ENCODE measurements at regions not wholly inside any gene's neighbourhood (a gene's known extent, or its start where the extent isn't known, plus 50 kb on each side); places are given as distances from the start of the nearest gene placed in this dataset.

GRCh38 chr12:125310461-125310860 is 245.2 kb downstream of the AACS start:
- no peak overlapping the region for H3K27ac ChIP-seq
- TF ChIP-seq, protein P1, sequence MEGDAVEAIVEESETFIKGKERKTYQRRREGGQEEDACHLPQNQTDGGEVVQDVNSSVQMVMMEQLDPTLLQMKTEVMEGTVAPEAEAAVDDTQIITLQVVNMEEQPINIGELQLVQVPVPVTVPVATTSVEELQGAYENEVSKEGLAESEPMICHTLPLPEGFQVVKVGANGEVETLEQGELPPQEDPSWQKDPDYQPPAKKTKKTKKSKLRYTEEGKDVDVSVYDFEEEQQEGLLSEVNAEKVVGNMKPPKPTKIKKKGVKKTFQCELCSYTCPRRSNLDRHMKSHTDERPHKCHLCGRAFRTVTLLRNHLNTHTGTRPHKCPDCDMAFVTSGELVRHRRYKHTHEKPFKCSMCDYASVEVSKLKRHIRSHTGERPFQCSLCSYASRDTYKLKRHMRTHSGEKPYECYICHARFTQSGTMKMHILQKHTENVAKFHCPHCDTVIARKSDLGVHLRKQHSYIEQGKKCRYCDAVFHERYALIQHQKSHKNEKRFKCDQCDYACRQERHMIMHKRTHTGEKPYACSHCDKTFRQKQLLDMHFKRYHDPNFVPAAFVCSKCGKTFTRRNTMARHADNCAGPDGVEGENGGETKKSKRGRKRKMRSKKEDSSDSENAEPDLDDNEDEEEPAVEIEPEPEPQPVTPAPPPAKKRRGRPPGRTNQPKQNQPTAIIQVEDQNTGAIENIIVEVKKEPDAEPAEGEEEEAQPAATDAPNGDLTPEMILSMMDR (conservative IDR thresholded peaks at IDR 0.05), result no peak
- TF ChIP-seq ZFX (IDR thresholded peaks at IDR 0.05), result no peak

- no peak overlapping the region for H3K27ac ChIP-seq
- TF ChIP-seq ZFX (IDR thresholded peaks at IDR 0.05), result no peak
- TF ChIP-seq, protein P1 (conservative IDR thresholded peaks at IDR 0.05), result no peak
These were observed 245.8 kb downstream of the AACS start for GRCh38 chr12:125311050-125311449.

GRCh38 chr12:125312471-125312870 is 247.2 kb downstream of the AACS start:
- no peak overlapping the region for H3K27ac ChIP-seq
- TF ChIP-seq, protein P1 (conservative IDR thresholded peaks at IDR 0.05), result no peak
- no peak for TF ChIP-seq ZFX (IDR thresholded peaks at IDR 0.05)

DNA sequence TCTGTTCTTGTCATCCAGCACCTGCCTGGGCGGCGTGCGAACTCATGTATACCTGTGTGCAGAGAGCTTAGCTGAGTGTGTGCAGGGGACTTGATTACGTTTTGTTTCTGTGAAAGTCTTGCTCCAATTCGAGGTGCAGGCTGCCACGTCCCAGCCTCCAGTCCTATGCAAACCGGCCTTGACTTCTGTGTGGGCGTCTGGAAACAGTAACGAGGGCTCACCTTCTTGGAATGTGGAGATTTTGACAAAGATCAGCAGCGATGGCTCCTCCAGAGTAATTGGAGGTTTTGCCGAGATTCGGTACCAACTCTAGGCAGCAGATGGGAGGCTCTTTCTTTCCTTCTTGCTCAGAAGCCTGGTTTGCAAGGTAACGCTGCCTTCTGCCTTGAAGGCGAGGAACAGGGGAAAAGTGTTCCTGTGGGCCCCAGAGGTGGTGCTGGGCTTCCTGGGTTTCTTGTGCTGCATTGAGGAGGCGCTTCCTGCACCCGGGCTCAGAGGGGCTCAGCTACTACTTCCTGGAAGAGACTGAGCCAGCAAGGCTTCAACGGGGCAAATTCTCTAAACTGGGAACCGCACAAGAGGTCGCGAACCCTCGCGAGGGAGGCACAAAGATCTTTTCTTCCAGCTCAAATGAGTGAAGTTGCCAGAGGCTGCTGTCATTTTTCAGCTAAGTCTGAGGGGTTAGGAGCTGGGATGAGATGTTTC is 249.0 kb downstream of the AACS start:
- no peak overlapping the region for H3K27ac ChIP-seq
- TF ChIP-seq, protein P1 (conservative IDR thresholded peaks at IDR 0.05), result no peak
- TF ChIP-seq ZFX (IDR thresholded peaks at IDR 0.05), result no peak

DNA sequence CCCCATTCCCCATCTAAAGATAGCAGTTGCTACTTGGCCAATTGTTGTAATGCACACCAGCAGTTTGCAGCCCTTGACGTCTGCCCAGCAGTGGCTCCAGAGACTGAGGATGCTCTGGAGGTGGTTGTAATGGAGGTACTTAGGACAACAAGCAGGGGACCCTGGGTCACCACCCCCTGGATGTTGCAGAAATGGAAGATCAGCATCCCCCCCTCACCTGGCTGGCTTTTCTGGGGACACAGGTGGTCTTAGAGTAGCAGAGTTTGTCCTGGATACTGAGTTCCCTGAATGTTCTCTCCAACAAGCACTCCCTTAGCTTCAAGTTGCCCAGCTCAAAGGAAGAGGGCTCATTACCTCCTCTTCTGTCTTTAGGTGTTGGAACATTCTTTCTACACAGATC is 250.5 kb downstream of the AACS start:
- TF ChIP-seq, protein P1 (conservative IDR thresholded peaks at IDR 0.05), result no peak
- TF ChIP-seq ZFX (IDR thresholded peaks at IDR 0.05), result no peak
- H3K27ac ChIP-seq, result no peak overlapping the region

DNA sequence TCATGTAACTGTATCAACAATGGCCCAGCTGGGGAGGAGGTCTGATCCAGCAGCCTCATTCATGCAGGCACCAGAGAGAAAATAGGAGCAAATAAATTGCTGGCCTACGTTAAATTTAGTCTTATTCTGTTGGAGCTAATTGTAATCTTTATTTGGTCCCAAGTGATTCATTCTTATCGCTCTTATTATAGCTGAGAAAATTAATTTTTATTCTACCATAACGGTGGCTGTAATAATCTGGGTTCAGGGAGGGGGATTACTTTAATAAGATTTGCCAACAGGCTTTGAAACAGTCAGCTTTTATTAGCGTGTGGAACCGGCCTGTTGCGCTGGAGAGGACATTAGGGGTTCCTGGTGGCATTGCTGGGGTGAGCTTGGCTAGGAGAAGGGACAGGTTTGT is 254.9 kb downstream of the AACS start:
- H3K27ac ChIP-seq, result no peak overlapping the region
- TF ChIP-seq ZFX (IDR thresholded peaks at IDR 0.05), result no peak
- TF ChIP-seq, protein P1 (conservative IDR thresholded peaks at IDR 0.05), result no peak

- no peak for TF ChIP-seq ZFX (IDR thresholded peaks at IDR 0.05)
- TF ChIP-seq, protein P1 (conservative IDR thresholded peaks at IDR 0.05), result no peak
- H3K27ac ChIP-seq, result no peak overlapping the region
These were observed 259.7 kb downstream of the AACS start for GRCh38 chr12:125324861-125325490.
